Right ventricle myocardium inferior (tissue), 1 donor: ENCODE measurements at regions not wholly inside any gene's neighbourhood (a gene's known extent, or its start where the extent isn't known, plus 50 kb on each side); places are given as distances from the start of the nearest gene placed in this dataset.

ENCODE experiments used
- ATAC-seq: fragments of 200-7000 bp; cut with Tn5 transposase; one replicate; pipeline ENCODE4 v1.9.1; 2020; ENCODE audit warnings: mild to moderate bottlenecking, moderate library complexity
- DNase-seq: peaks from one replicate; pipeline ENCODE4 v3.0.0; 2021; ENCODE audit errors: missing footprints
- intact Hi-C: fragments of 100-400 bp; cut with DNase I; formaldehyde crosslinking; loops from one replicate; pipeline ENCODE4 v1.11.0; 2022
- donor health status: DM: no; HTN: yes; CAD: no; lungs with severe emphysema.

GRCh38 chr7:94095316-94096009 is 91.3 kb upstream of the BET1 start:
- ATAC-seq, result no peak
- intact Hi-C loops, result no loop called here
- DNase-seq, result no peak

GRCh38 chr7:94099679-94100078 is 95.5 kb upstream of the BET1 start:
- intact Hi-C loops, result no loop called here
- ATAC-seq (no peak), DNase-seq (no peak)

- intact Hi-C loops, result no loop called here
- DNase-seq, result no peak
- no peak for ATAC-seq
These were observed 96.7 kb upstream of the BET1 start for GRCh38 chr7:94100723-94101345.

GRCh38 chr7:94104301-94104700 is 100.1 kb upstream of the BET1 start:
- no peak for DNase-seq
- intact Hi-C loops, result no loop called here
- no peak for ATAC-seq

GRCh38 chr7:94109556-94109955 is 105.4 kb upstream of the BET1 start:
- ATAC-seq (no peak), DNase-seq (no peak)
- intact Hi-C loops, result no loop called here

GRCh38 chr7:94111009-94111408 is 106.9 kb upstream of the BET1 start:
- intact Hi-C loops, result no loop called here
- ATAC-seq (no peak), DNase-seq (no peak)

- DNase-seq, result no peak
- ATAC-seq, result no peak
- intact Hi-C loops, result no loop called here
These were observed 111.2 kb upstream of the BET1 start for GRCh38 chr7:94115316-94115715.

- intact Hi-C loops, result no loop called here
- no peak for DNase-seq
- no peak for ATAC-seq
These were observed 119.0 kb upstream of the BET1 start for GRCh38 chr7:94123136-94123535.

- intact Hi-C loops, result no loop called here
- no peak for DNase-seq
- ATAC-seq, result no peak
These were observed 122.9 kb upstream of the BET1 start for GRCh38 chr7:94127026-94127425.

GRCh38 chr7:94128072-94128471 is 123.9 kb upstream of the BET1 start:
- intact Hi-C loops, result no loop called here
- DNase-seq (no peak), ATAC-seq (no peak)

GRCh38 chr7:94129443-94130140 is 125.4 kb upstream of the BET1 start:
- no peak for DNase-seq
- ATAC-seq, result peak; percentile 81
- intact Hi-C loops, result no loop called here

- intact Hi-C loops, result no loop called here
- DNase-seq (no peak), ATAC-seq (no peak)
These were observed 126.6 kb upstream of the BET1 start for GRCh38 chr7:94130716-94131115.

- DNase-seq (no peak), ATAC-seq (no peak)
- intact Hi-C loops, result no loop called here
These were observed 129.3 kb upstream of the BET1 start for GRCh38 chr7:94133460-94133859.

- no peak for DNase-seq
- no peak for ATAC-seq
- intact Hi-C loops, result no loop called here
These were observed 131.0 kb upstream of the BET1 start for GRCh38 chr7:94135180-94135579.

- intact Hi-C loops, result no loop called here
- DNase-seq (no peak), ATAC-seq (peak; percentile 71)
These were observed 138.1 kb upstream of the BET1 start for GRCh38 chr7:94142281-94142680.

GRCh38 chr7:94145602-94146001 is 141.4 kb upstream of the BET1 start:
- intact Hi-C loops, result no loop called here
- no peak for DNase-seq
- ATAC-seq, result no peak

- no peak for ATAC-seq
- intact Hi-C loops, result no loop called here
These were observed 142.3 kb upstream of the BET1 start for GRCh38 chr7:94146408-94146807.

GRCh38 chr7:94149789-94150545 is 145.8 kb upstream of the BET1 start:
- no peak for ATAC-seq

More at GRCh38 chr7:94146408-94146807, 142.3 kb upstream of the BET1 start:
- DNase-seq, result peak; percentile 58

GRCh38 chr7:94154182-94154581 is 150.0 kb upstream of the BET1 start:
- DNase-seq, result no peak
- no peak for ATAC-seq
- intact Hi-C loops, result no loop called here

More at GRCh38 chr7:94149789-94150545, 145.8 kb upstream of the BET1 start:
- DNase-seq, result no peak
- intact Hi-C loops, result no loop called here
